IMR-90 (cell line): ENCODE measurements at regions not wholly inside any gene's neighbourhood (a gene's known extent, or its start where the extent isn't known, plus 50 kb on each side); places are given as distances from the start of the nearest gene placed in this dataset.

ENCODE experiments used
- ATAC-seq: fragments of 200-7000 bp; cut with Tn5 transposase; 2 replicates; pipeline ENCODE4 v1.9.1; 2020; ENCODE audit warnings: low read depth, mild to moderate bottlenecking, moderate library complexity
- BruUV-seq: library from RNA; stranded (reverse); fragments of 400-500 nt; replicated peaks from 2 replicates; lab custom pipeline; 2021; lab: Mats Ljungman, UMichigan
- CTCF ChIA-PET: fragments of 300-600 bp; formaldehyde crosslinking; extraction: SDS; loops from one replicate; lab custom pipeline; 2021; ENCODE audit warnings: antibody characterized with exemption; lab: Yijun Ruan, JAX
- POLR2A ChIA-PET: fragments of 300-600 bp; sonication (Branson Sonifier 250); formaldehyde crosslinking; loops from one replicate; lab custom pipeline; 2022; ENCODE audit warnings: antibody characterized with exemption; ENCODE audit not compliant: unreplicated experiment; lab: Charles Lee
- DNase-seq: peaks from one replicate; pipeline ENCODE4 v3.0.0; 2013
- H2AFZ ChIP-seq: replicated peaks from 2 replicates; pipeline ENCODE3; 2013; ENCODE audit warnings: low read length, mild to moderate bottlenecking; ENCODE audit not compliant: poor library complexity
- H2AK5ac ChIP-seq: 2 replicates; pipeline ENCODE4 v1.6.1; 2013; ENCODE audit warnings: low read depth, low read length, inconsistent platforms
- H2AK9ac ChIP-seq: replicated peaks from 2 replicates; pipeline ENCODE3; 2013; ENCODE audit warnings: mild to moderate bottlenecking, low read depth, low read length, moderate library complexity; ENCODE audit not compliant: poor library complexity
- H2BK120ac ChIP-seq: 2 replicates; pipeline ENCODE4 v1.6.1; 2013; ENCODE audit warnings: low read depth, low read length, inconsistent platforms
- H2BK15ac ChIP-seq: 3 replicates; pipeline ENCODE4 v1.6.1; 2013; ENCODE audit warnings: low read depth, low read length, inconsistent platforms
- H2BK20ac ChIP-seq: 2 replicates; pipeline ENCODE4 v1.6.1; 2013; ENCODE audit warnings: low read depth, mild to moderate bottlenecking, inconsistent platforms, low read length, moderate library complexity
- H2BK5ac ChIP-seq: 2 replicates; pipeline ENCODE4 v1.6.1; 2013; ENCODE audit warnings: mild to moderate bottlenecking, low read depth, low read length, inconsistent platforms; ENCODE audit not compliant: poor library complexity, severe bottlenecking
- H3K14ac ChIP-seq: replicated peaks from 2 replicates; pipeline ENCODE4 v1.6.1; 2013; ENCODE audit warnings: low read depth, low read length, inconsistent platforms
- H3K18ac ChIP-seq: 2 replicates; pipeline ENCODE4 v1.6.1; 2013; ENCODE audit warnings: low read depth, low read length, control low read depth
- H3K23ac ChIP-seq: 2 replicates; pipeline ENCODE4 v1.6.1; 2013; ENCODE audit warnings: low read depth, low read length, inconsistent platforms
- H3K27ac ChIP-seq: 2 replicates; pipeline ENCODE4 v1.5.1; 2013; ENCODE audit warnings: mild to moderate bottlenecking, control low read depth, low read length; ENCODE audit not compliant: insufficient read depth
- H3K27me3 ChIP-seq: 2 replicates; pipeline ENCODE4 v1.6.1; 2013; ENCODE audit warnings: low read length; ENCODE audit not compliant: control insufficient read depth, insufficient read depth
- H3K36me3 ChIP-seq: 2 replicates; pipeline ENCODE4 v1.6.1; 2013; ENCODE audit warnings: low read length, mixed read lengths; ENCODE audit not compliant: control insufficient read depth, insufficient read depth
- H3K4ac ChIP-seq: 2 replicates; pipeline ENCODE4 v1.6.1; 2013; ENCODE audit warnings: low read depth, low read length, inconsistent platforms
- H3K4me1 ChIP-seq: 2 replicates; pipeline ENCODE4 v1.6.1; 2013; ENCODE audit warnings: low read length, mixed read lengths; ENCODE audit not compliant: control insufficient read depth, insufficient read depth
- H3K4me2 ChIP-seq: 2 replicates; pipeline ENCODE4 v1.6.1; 2013; ENCODE audit warnings: low read depth, mild to moderate bottlenecking, control low read depth, low read length, moderate library complexity
- H3K4me3 ChIP-seq: 2 replicates; pipeline ENCODE4 v1.5.1; 2013; ENCODE audit warnings: low read depth, mild to moderate bottlenecking, control low read depth, low read length, moderate library complexity; ENCODE audit not compliant: insufficient read depth
- H3K56ac ChIP-seq: 2 replicates; pipeline ENCODE4 v1.6.1; 2013; ENCODE audit warnings: low read length, inconsistent platforms; ENCODE audit not compliant: insufficient read depth; ENCODE audit errors: extremely low read depth
- H3K79me1 ChIP-seq, 2 experiments: 2 replicates each; pipeline ENCODE4 v1.6.1; 2013; ENCODE audit warnings: low read length in 2 of 2, inconsistent platforms in 1 of 2, low read depth in 1 of 2
- H3K9ac ChIP-seq: 2 replicates; pipeline ENCODE4 v1.6.1; 2013; ENCODE audit warnings: low read depth, low read length, control low read depth
- H3K9me1 ChIP-seq: 2 replicates; pipeline ENCODE4 v1.6.1; 2013; ENCODE audit warnings: low read length, inconsistent platforms; ENCODE audit not compliant: insufficient read depth
- H3K9me3 ChIP-seq: 2 replicates; pipeline ENCODE4 v1.6.1; 2013; ENCODE audit warnings: low read length; ENCODE audit not compliant: control insufficient read depth, insufficient read depth
- H4K20me1 ChIP-seq: 2 replicates; pipeline ENCODE4 v1.6.1; 2013; ENCODE audit warnings: low read length, inconsistent platforms; ENCODE audit not compliant: insufficient read depth
- H4K5ac ChIP-seq: 2 replicates; pipeline ENCODE4 v1.6.1; 2013; ENCODE audit warnings: mild to moderate bottlenecking, low read depth, low read length, control low read depth
- H4K8ac ChIP-seq, 2 experiments: 2 replicates each; pipeline ENCODE4 v1.6.1; 2013; ENCODE audit warnings: low read depth in 2 of 2, low read length in 2 of 2, control low read depth in 1 of 2, inconsistent platforms in 1 of 2
- H4K91ac ChIP-seq: 2 replicates; pipeline ENCODE4 v1.6.1; 2013; ENCODE audit warnings: low read depth, low read length, inconsistent platforms; ENCODE audit not compliant: insufficient read depth
- BHLHE40 ChIP-seq: fragments of 150-350 bp; IDR thresholded peaks from 2 replicates; pipeline ENCODE4 v1.6.1; 2016; ENCODE audit warnings: mild to moderate bottlenecking, low read depth, low read length
- CTCF ChIP-seq: conservative IDR thresholded peaks from 2 replicates; pipeline ENCODE4 v1.5.1; 2012; ENCODE audit warnings: mild to moderate bottlenecking, low read depth, low read length, improper control_type of control experiment
- FOS ChIP-seq: fragments of 150-350 bp; IDR thresholded peaks from 2 replicates; pipeline ENCODE4 v1.6.1; 2016; ENCODE audit warnings: low read depth, low read length
- MAFK ChIP-seq: IDR thresholded peaks from 2 replicates; pipeline ENCODE4 v1.6.1; 2012; ENCODE audit warnings: low read depth, low read length, improper control_type of control experiment
- MXI1 ChIP-seq: IDR thresholded peaks from 2 replicates; pipeline ENCODE4 v1.6.1; 2012; ENCODE audit warnings: low read depth, mild to moderate bottlenecking, low read length, moderate library complexity, borderline replicate concordance
- RFX5 ChIP-seq: IDR thresholded peaks from 2 replicates; pipeline ENCODE4 v1.8.0; 2012; ENCODE audit warnings: low read depth, mild to moderate bottlenecking, low read length, moderate library complexity
- SMC3 ChIP-seq: fragments of 150-350 bp; IDR thresholded peaks from 2 replicates; pipeline ENCODE4 v1.6.1; 2016; ENCODE audit warnings: low read depth, mild to moderate bottlenecking, antibody characterized with exemption, low read length, moderate library complexity
- USF2 ChIP-seq: fragments of 150-350 bp; IDR thresholded peaks from 2 replicates; pipeline ENCODE4 v1.6.1; 2017; ENCODE audit warnings: mild to moderate bottlenecking, antibody characterized with exemption, low read length, low read depth
- WGBS, 2 experiments: methylation state at CpG; one replicate each; pipeline versions ENCODE4 v1.1.5 to v1.1.7; 2013; ENCODE audit warnings: missing lambda C conversion rate in 2 of 2; ENCODE audit not compliant: insufficient read length in 1 of 2; ENCODE audit errors: extremely low coverage in 2 of 2; 5-methylcytosine and 5-hydroxymethylcytosine counted together
- dilution Hi-C: fragments of 300-500 bp; cut with HindIII; formaldehyde crosslinking; loops from one replicate; pipeline ENCODE4 v1.14.3; 2018; ENCODE audit warnings: low sequenced_read_pairs; ENCODE audit not compliant: unreplicated experiment
- in situ Hi-C: fragments of 300-500 bp; cut with MboI; formaldehyde crosslinking; loops from 3 replicates; pipeline ENCODE4 v1.14.3; 2019; ENCODE audit warnings: low sequenced_read_pairs, inconsistent platforms, mixed read lengths
- intact Hi-C: fragments of 100-400 bp; cut with micrococcal nuclease; formaldehyde crosslinking; loops from 2 replicates; pipeline ENCODE4 v1.10.0; 2022

GRCh38 chr22:34763496-34763895 lies 302.5 kb upstream of the ISX start:
- Histone ChIP-seq H2BK120ac (no peak overlapping the region), H3K27ac (no peak overlapping the region), H4K5ac (no peak overlapping the region), H2BK5ac (no peak overlapping the region), H3K4me1 (no peaks in the 10 kb centered on the region), H3K79me1 (no peaks in the 10 kb centered on the region), H4K91ac (no peak overlapping the region), H3K18ac (no peak overlapping the region), H4K8ac (no peak overlapping the region), H3K9me3 (peaks cover 27% of the 10 kb centered on the region), H2AK5ac (no peak overlapping the region), H3K4me3 (no peak overlapping the region), H3K4ac (no peak overlapping the region), H2AFZ (no peak overlapping the region), H2AK9ac (no peak overlapping the region), H3K36me3 (no peaks in the 10 kb centered on the region), H3K4me2 (no peak overlapping the region), H3K14ac (no peak overlapping the region), H3K23ac (no peak overlapping the region), H3K27me3 (no peaks in the 10 kb centered on the region), H4K20me1 (no peaks in the 10 kb centered on the region), H2BK15ac (no peak overlapping the region), H3K9me1 (no peaks in the 10 kb centered on the region), H3K56ac (no peak overlapping the region), H3K9ac (no peak overlapping the region), H2BK20ac (no peak overlapping the region)
- CTCF ChIA-PET = no interaction called here
- WGBS, 2 experiments = 18% methylated on average over 1 of the region's 1 CpG; no CpG with 5 or more reads in 1 of the 2 experiments
- TF ChIP-seq MXI1 = no peak
- no peak for TF ChIP-seq RFX5
- TF ChIP-seq MAFK = no peak
- TF ChIP-seq SMC3 = no peak
- TF ChIP-seq USF2 = no peak
- no peak for TF ChIP-seq CTCF
- TF ChIP-seq FOS = no peak
- TF ChIP-seq BHLHE40 = no peak
- in situ Hi-C loops (no loop called here), intact Hi-C loops (no loop called here), dilution Hi-C loops (no loop called here)
- POLR2A ChIA-PET = no interaction called here
- DNase-seq = no peak
- no TSS peak for BruUV-seq
- no peak for ATAC-seq
